ENCODE measurements at regions not wholly inside any gene's neighbourhood (a gene's known extent, or its start where the extent isn't known, plus 50 kb on each side); places are given as distances from the start of the nearest gene placed in this dataset.
"Not testable (repeated sequence)": the region's sequence is repeated elsewhere in the genome, so short reads cannot be mapped to it uniquely, and the experiment has no call there.

DNA sequence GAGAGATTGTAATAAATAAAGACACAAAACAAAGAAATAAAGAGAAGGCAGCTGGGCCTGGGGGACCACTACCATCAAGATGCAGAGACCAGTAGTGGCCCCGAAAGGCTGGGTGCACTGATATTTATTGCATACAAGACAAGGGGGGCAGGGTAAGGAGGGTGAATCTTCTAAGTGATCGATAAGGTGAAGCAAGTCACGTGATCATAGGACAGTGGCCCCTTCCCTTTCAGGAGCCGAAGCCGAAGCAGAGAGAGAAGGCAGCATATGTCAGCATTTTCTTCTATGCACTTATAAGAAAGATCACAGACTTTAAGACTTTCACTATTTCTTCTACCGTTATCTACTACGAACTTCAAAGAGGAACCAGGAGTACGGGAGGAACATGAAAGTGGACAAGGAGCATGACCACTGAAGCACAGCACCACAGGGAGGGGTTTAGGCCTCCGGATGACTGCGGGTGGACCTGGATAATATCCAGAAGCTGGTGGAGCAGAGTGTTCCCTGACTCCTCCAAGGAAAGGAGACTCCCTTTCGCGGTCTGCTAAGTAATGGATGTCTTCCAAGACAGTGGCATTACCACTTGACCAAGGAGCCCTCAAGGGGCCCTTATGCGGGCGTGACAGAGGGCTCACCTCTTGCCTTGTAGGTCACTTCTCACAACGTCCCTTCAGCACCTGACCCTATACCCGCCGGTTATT is 126.4 kb downstream of the RBM46 start:
- not testable (repeated sequence) for DNase-seq (ENCODE audit: low spot score)

DNA sequence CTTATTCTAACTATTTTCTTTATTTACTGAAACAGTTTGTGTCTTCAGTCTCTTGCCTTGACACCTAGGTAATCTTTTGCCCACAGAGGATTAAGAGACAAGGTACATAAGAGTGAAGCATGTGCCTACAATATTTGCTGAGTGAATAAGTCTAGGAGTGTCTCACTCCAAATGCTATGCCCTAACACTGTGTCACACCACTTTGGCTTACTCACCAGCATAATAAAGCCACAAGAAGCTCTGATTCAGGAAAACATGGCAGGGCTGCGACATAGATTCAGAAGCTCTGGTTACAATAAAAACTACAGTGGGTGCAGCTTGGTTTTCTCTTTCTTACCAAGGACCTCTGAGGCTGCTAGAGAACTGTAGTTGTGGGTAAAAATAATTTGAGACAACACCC is 127.1 kb downstream of the RBM46 start:
- DNase-seq (ENCODE audit: low spot score): no peak

DNA sequence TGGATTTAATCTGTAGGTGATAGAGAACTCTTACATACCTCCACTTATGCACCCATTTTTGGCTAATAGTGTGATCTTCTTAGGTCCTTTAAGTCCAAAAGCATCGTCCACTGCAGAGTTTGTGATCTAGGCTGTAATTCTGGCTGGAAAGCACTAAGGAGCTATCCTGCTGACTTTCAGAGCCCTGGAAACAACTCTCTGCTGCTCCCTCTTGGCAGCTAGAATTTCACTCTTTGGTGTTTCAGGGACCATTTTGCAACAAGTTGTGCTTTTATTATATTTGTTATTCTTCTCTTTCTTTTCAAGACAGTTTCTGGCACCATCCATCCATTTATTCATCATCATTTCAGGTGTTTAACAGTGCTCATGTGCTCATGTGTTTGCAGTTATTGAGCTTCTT is 130.0 kb downstream of the RBM46 start:
- no peak for DNase-seq (ENCODE audit: low spot score)

DNA sequence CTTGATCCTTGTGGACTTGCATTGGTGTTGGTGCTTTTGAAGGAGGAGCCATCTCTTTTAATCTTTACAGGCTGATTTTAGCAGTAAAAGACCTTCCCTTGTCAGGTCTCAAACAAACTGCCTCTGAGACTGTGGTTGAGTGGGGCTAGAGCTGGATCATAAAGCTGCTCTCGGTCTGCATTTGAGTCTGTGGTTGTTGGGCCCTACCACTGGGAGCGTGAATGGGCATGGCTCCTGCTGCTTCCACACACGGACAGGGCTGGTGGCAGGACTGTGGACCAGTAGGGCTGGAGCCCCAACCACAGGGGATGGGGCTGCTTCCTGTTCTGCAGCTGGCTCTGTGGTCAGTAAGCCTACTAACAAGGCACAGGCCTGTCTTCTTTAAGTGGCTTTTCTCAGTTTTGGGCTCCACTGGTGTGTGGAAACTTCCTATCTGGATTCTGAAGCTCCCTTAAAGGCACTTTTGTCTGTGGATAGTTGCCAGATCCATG is 130.6 kb downstream of the RBM46 start:
- DNase-seq (ENCODE audit: low spot score): no peak

DNA sequence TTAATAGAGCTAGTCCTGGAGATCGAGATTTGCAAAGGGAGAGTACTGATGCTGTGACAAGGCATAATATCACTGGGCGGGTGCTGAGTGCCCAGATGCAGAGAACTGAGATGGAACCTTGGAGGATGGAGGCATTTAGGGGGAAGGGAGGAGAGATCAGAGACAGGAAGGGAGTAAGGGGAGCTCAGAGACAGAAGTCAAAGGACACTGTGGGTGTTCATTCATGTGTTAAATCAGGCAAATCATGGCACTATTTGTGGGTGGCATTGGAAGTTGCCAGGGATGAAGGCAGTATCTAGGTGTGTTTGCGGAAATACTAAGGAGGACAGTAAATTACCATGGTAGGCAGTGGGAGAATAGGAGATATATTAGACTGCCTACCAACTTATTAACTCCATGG is 135.0 kb downstream of the RBM46 start:
- DNase-seq (ENCODE audit: low spot score): no peak

DNA sequence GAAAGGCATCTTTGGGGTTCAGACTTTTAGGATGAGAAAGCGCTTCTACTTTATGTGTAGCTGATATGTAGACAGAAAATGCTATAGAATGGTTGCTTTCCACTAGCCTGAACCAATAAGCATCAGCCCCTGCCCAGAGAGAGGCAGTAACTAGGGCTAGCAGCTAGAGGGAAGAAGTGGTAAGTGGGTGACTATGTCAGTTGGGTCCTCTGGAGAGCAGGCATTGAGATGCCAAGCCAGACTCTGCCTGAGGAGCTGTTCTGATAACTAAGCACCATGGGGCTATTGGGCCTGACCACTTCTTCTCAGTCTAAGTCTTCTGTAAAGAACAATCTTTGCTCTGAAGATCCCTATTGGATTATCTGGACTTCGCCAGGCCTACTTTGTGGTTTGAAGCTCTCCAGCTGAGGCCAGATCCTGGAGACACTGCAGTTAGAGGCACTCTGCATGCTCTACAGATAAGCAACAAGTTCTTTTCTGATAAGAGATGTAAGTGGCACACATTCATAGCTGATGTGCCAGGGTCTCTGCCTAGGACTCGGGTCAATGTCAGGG is 146.1 kb downstream of the RBM46 start:
- DNase-seq (ENCODE audit: low spot score): no peak

DNA sequence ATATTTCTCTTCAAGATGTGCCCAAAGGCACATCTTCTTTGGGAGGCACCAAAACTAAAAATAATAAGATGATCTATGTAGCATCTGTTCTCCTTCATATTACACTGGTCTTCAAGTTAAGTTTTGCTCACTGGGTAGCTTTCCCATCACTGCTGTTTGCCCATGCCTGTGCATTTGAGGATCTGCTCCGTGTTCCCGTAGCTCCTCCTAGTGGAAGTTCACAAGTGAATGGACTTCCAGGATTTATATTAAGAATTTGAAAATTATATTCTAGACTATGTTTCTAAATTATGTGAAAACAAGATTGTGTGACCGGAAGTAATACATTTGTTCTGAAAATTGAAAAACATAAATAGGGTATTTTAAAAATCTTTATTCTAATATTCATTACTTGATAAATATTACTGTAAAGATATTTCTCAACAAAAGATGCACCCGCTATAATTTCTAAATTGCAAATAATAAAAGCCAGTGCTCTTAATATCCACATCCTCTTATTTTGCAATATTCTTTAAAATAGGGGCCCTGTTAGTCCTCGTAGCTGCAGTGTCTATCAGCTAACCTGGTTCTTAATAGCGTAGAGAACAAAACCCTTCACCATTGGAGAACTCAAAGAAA is 147.7 kb downstream of the RBM46 start:
- peak; percentile 1 for DNase-seq (ENCODE audit: low spot score)

DNA sequence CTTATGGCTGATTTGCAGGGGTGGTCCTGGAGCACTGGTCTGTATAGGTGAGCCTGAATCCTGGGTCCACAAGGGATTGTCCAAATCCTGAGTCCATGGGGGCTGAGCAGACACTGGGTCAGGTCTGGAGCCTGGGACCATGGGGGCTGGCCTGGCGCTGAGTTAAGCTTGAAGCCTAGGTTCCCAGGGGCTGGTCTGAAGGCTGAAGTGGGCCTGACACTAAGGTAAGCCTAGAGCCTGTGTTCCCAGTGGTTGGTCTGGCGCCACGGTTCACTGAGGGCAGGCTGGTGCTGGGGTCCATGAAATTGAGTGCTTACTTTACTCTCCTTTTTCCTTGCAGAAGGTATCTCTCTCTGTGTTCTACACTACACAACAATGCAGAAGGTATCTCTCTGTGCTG is 155.8 kb downstream of the RBM46 start:
- no peak for DNase-seq (ENCODE audit: low spot score)

DNA sequence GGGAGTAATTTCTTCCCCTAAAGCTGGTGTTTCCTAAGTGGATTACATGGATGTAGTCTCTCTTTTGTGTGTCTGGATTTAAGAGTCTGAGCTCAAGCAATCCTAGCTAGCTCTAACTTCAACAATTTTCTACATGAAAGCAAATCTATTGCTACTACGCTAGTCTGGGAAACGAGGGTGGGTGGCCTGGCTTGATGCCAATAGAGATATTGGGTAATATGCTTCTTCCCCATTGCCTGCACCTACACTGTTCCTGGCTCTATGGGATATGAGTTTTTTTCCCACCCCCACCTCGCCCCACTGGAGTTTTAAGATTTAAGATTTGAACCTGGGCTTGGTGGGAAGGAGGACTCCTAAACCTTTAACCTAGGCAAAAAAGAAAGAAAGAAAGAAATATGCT is 158.8 kb downstream of the RBM46 start:
- no peak for DNase-seq (ENCODE audit: low spot score)

DNA sequence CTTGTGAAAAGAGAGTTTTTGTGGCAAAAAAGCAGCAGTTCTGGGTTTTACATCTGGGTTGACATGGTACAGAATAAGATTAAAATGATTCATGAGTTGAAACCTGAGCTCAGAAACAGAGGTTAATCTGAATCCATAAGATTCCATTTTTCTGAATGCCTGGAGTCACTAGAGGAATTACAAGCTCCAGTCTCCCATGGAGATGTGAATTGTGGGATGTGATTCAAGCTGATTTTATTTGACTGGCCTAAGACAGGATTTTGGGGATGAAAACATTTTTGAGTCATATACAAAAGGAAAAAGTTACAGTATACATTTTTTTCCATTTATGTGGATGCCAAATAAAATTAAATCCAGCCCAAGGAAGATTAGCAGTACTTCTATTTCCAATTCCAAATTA is 161.1 kb downstream of the RBM46 start:
- no peak for DNase-seq (ENCODE audit: low spot score)

DNA sequence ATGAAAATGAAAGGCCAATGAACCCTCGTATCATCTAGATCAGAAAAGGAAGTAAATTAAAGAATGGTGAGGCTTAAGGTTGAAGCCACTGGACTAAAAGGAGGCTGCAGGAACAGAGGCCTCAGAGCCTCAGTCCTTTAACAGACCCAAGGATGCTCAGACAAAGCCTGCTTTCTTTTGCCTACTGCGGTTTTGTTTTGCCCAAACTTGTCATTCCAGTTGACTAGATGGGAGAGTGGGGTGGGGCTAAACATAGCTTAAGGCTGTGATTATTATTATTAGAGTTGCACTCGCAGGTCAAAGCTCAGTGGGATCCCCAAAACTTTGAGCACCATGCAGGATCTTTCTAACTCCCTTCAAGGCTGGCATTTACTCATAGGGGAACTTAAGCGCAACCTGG is 163.9 kb downstream of the RBM46 start:
- DNase-seq (ENCODE audit: low spot score): no peak

DNA sequence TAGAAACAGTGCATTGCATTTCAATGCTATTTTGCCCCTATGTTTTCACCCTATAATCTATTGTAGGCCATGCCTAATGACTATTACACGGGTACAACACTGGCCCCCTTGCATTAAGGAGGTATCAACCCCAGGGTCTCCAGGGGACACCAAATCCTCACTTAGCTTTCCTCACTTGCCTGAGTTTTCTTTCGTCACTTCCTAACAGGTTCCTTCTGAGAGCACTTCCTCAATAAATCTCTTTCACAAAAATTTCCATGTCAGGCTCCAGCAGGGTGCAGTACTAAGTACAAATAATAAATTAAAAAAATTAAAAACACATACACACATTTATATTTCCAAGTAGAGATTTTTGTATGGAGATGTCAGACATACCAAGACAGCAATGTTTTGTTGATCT is 165.0 kb downstream of the RBM46 start:
- no peak for DNase-seq (ENCODE audit: low spot score)

DNA sequence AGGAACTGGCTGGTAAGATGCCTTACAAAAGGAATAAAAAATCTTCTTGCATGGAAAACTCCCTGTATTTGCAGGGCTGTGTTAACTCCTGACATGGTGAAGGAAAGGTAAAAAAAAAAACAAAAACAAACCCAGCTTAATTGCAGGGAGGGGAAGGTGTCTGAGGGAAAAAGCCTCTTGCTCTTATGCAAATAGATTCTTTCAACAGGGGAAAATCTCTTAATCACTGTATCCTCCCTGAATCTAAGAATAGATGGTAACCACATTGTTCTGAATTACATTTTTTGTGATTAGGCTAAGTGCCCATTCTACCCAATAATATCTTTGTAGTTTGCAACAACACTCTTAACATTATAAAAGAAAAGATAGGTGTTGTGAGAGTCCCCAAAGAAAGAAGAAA is 172.6 kb downstream of the RBM46 start:
- DNase-seq (ENCODE audit: low spot score): no peak

DNA sequence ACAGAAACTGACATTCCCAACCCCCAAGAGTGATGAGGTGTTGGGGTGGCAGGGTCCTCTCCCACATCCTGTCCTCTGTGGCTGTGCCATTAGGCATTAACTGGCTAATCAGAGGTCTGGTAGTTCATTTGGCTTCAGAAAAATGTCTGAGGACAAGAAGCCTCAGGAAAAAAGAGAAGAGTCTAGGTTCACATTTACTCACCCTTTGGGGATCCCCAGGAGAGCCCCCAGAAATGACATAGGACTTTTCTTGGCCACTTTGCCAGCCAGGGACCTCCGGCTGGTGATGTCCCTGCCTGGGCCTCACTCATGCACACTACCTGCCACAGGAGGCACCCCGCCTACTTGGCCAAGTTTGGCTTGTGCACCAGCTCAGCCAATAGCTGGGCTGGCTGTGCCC is 173.0 kb downstream of the RBM46 start:
- DNase-seq (ENCODE audit: low spot score): no peak

DNA sequence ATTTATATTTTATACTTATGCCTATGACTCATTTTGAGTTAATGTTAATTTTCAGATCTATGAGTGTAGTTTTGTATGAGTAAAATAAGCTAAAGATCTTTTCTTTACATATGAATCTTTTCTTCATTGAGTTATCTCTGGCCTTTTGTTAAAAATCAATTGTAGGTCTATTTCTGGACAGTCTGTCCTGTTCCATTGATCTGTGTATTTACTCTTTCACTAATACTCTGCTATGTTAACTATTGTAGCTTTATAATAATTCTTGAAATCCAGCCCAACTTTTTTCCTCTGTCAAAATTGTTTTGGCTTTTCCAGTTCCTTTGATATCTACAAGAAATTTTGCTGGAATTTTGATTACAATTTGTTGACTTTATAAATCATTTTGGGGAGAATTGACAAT is 177.0 kb downstream of the RBM46 start:
- no peak for DNase-seq (ENCODE audit: low spot score)

DNA sequence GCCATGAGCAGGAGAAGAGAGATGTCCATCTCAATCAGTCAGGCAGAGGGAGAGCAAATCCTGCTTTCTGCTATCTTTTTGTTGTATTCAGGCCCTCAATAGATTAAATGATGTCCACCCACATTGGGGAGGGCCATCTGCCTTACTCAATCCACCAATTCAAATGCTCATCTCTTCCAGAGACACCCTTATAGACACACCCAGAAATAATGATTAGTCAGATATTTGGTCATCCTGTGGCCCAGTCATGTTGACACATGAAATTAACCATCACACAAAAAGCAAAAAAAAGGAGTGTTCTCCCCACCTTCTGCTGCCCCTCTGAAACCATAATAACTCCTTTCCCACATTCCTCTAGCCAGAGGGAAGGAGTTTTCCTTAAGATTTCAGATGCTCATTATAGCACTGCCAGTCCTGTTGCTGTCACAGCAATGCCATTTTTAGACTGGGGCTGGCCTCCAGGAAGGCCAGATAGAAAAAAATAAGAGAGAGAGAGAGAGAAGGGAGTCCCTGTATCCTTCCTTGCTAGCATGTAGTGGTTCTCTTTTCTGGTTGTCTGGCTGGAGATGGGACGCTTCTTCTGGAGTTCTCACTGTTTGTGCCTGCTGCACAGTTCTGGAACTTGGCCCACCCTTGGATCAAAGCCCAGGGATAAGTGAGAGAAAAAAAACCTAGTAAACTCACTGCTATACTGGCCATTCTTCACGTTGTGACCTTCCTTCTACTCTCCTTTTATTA is 177.7 kb downstream of the RBM46 start:
- DNase-seq (ENCODE audit: low spot score): no peak

DNA sequence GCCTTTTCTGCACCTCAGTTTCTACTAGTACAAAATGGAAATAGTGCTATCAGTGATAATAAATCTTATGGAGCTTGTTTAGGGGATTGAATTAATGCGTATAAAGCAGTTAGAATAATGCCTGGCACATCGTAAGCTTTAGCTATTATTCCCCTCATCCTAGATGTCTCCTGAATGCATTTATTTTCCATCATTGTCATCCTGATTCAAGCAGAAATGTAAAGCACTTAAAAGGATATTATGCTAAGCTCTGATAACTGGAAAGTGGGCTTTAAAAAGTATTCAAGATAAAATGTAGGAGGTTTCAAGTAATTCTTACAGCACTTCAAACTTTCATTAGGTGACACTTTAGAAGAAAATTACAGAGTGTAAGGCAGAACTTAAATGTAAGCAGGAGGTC is 178.7 kb downstream of the RBM46 start:
- no peak for DNase-seq (ENCODE audit: low spot score)

DNA sequence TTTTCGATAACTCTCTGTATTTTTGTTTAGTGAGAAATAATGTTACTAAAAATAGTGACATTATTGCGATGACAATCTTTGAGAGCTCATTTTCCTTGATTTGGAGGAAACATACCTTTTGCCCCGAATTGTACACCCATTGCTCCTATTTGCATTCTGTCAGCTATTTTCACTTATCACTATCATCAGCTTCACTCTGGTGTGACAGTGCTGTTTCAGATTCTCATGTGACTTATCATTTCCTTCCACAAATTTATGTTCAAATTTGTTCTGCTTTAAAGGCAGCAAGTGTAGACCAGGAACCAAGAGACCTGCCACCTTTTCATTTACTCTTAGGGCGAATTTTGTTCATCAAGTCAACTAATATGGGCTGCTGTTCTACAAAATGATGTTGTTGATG is 179.4 kb downstream of the RBM46 start:
- no peak for DNase-seq (ENCODE audit: low spot score)

DNA sequence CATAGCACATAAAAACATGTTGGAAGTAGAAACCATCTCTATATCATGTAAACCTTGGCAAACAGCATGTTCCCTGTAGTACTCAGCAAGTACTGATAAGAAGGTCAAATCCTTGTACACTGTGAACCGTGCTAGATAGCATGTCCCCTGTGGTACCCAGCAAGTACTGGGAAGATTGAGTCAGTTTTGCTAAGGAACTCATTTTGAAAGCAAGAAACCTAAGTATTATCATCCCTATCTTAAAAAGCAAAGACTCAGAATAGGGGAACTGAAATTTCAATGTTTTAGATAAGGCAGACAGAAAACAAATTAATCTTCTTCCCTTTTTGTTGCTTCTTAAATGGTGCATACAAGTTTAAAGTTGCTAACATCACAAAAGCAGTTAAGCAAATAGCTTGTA is 180.2 kb downstream of the RBM46 start:
- DNase-seq (ENCODE audit: low spot score): no peak

DNA sequence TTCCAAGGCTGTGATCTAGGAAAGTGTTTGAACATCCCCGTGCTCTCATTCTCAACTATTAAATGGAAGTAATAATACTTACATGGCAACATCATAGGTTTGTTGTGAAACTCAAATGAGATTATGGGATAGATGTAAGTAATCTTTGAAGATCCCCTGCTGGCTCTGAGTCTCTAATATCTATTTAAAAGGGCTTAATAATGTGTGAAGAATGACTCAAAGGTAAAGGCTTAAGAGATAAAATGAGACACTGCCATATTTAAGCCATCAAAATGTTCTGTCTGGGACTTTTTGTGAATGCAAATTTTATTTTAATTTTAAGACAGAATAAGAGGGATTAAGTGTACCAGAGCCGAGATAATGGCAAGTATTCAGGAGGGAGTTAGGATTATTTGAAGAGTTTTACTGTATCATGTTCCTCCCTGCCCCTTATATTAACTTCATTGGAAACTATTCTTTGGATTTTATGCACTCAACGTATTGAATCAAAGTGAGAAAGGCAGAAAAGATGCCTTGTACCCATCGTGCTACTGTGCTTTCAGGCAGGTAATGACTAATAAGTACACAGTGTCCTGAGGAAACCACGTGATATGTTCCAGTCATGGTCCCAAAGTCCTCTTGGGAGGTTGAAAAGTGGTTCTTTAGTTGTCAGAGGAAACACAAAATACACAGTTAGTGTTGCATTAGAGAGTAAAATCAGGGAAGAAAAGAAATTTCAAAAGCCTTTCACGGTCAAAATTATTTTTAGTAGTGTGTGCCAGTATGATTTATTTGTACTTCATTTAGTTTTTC is 192.4 kb downstream of the RBM46 start:
- DNase-seq (ENCODE audit: low spot score): no peak

DNA sequence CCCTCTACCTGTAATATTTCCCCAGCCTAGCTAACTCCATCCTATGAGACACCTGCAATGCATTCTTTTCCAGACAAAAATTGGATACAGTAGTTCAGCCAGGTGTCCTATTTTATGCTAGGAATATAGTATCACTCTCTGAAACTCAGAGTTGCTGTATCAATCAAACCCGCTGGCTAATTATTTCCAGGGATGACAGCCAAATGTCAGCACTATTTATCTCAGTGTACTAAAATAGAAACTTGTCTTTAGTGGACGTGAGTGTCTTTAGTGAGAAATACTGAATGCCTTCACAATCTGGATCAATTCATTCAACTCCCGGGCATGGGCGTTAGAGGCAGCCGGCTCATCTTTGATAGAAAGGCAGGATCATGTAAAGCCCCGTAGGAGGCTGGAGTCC is 196.2 kb downstream of the RBM46 start:
- no peak for DNase-seq (ENCODE audit: low spot score)

Measured in SK-N-DZ (cell line).